Neutrophil (primary cell): ENCODE measurements at regions not wholly inside any gene's neighbourhood (a gene's known extent, or its start where the extent isn't known, plus 50 kb on each side); places are given as distances from the start of the nearest gene placed in this dataset.

Source experiments
- H3K27ac ChIP-seq: fragments of 200-600 bp; sonication (generic); 2 replicates; pipeline ENCODE4 v1.5.1; 2016; ENCODE audit warnings: mild to moderate bottlenecking, moderate library complexity
- H3K27me3 ChIP-seq: fragments of 200-600 bp; sonication (generic); 2 replicates; pipeline ENCODE4 v1.6.0; 2016; ENCODE audit warnings: mild to moderate bottlenecking
- H3K36me3 ChIP-seq: fragments of 200-600 bp; sonication (generic); 2 replicates; pipeline ENCODE4 v1.5.1; 2017
- H3K4me1 ChIP-seq, 2 experiments: fragments of 200-600 bp in 1 of 2; sonication (generic) in 1 of 2; 1 replicate in 1 of 2; 2 replicates in 1 of 2; pipeline versions ENCODE4 v1.5.1 to v1.6.1; 2013 to 2016; ENCODE audit warnings: low read depth in 1 of 2, low read length in 1 of 2, mild to moderate bottlenecking in 1 of 2, moderate library complexity in 1 of 2; ENCODE audit not compliant: control insufficient read depth in 1 of 2, insufficient read depth in 1 of 2
- H3K4me3 ChIP-seq, 2 experiments: fragments of 200-600 bp in 1 of 2; sonication (generic) in 1 of 2; 1 replicate in 1 of 2; 2 replicates in 1 of 2; pipeline ENCODE4 v1.5.1; 2013 to 2016; ENCODE audit warnings: low read depth in 1 of 2, low read length in 1 of 2, mild to moderate bottlenecking in 1 of 2, moderate library complexity in 1 of 2
- H3K9me3 ChIP-seq: fragments of 200-600 bp; sonication (generic); 2 replicates; pipeline ENCODE4 v1.5.1; 2016
- CTCF ChIP-seq: fragments of 200-600 bp; sonication (generic); IDR thresholded peaks from 2 replicates; pipeline ENCODE4 v1.5.1; 2016; ENCODE audit warnings: antibody characterized with exemption

- no peaks in the 10 kb centered on the region for H3K4me1 ChIP-seq
- TF ChIP-seq CTCF: no peak
- H3K9me3 ChIP-seq: no peaks in the 10 kb centered on the region
- no peak overlapping the region for H3K4me3 ChIP-seq
- no peaks in the 10 kb centered on the region for H3K36me3 ChIP-seq
- peaks cover 9% of the 10 kb centered on the region for H3K27me3 ChIP-seq
- H3K27ac ChIP-seq: no peak overlapping the region
Observed at GRCh38 chr16:9254863-9255262, 163.4 kb downstream of the HAPSTR1 start.

- Histone ChIP-seq H3K9me3 (no peaks in the 10 kb centered on the region), H3K27me3 (peaks cover 9% of the 10 kb centered on the region), H3K4me3 (no peak overlapping the region), H3K27ac (no peak overlapping the region), H3K4me1 (no peaks in the 10 kb centered on the region), H3K36me3 (no peaks in the 10 kb centered on the region)
- TF ChIP-seq CTCF: no peak
Observed at GRCh38 chr16:9256196-9256595, 164.8 kb downstream of the HAPSTR1 start.

GRCh38 chr16:9257843-9258242 lies 166.4 kb downstream of the HAPSTR1 start:
- Histone ChIP-seq H3K27ac (no peak overlapping the region), H3K36me3 (no peaks in the 10 kb centered on the region), H3K27me3 (peaks cover 9% of the 10 kb centered on the region), H3K4me1 (no peaks in the 10 kb centered on the region), H3K4me3 (no peak overlapping the region), H3K9me3 (no peaks in the 10 kb centered on the region)
- no peak for TF ChIP-seq CTCF

GRCh38 chr16:9258423-9259051 lies 167.1 kb downstream of the HAPSTR1 start:
- TF ChIP-seq CTCF: no peak
- peaks cover 14% of the 10 kb centered on the region for H3K27me3 ChIP-seq
- H3K36me3 ChIP-seq: no peaks in the 10 kb centered on the region
- H3K9me3 ChIP-seq: no peaks in the 10 kb centered on the region
- H3K4me1 ChIP-seq: no peaks in the 10 kb centered on the region
- no peak overlapping the region for H3K4me3 ChIP-seq
- no peak overlapping the region for H3K27ac ChIP-seq

GRCh38 chr16:9259914-9260608 lies 168.6 kb downstream of the HAPSTR1 start:
- H3K4me1 ChIP-seq: no peaks in the 10 kb centered on the region
- no peak for TF ChIP-seq CTCF
- H3K27me3 ChIP-seq: peaks cover 12% of the 10 kb centered on the region
- H3K27ac ChIP-seq: no peak overlapping the region
- H3K4me3 ChIP-seq: no peak overlapping the region
- H3K36me3 ChIP-seq: no peaks in the 10 kb centered on the region
- H3K9me3 ChIP-seq: no peaks in the 10 kb centered on the region
